Skin of body (tissue), 1 donor: ENCODE measurements at regions not wholly inside any gene's neighbourhood (a gene's known extent, or its start where the extent isn't known, plus 50 kb on each side); places are given as distances from the start of the nearest gene placed in this dataset.
"Not testable (repeated sequence)": the region's sequence is repeated elsewhere in the genome, so short reads cannot be mapped to it uniquely, and the experiment has no call there.

Source experiments
- DNase-seq: peaks from one replicate; lab custom pipeline; 2025; lab: John Stamatoyannopoulos, UW

GRCh38 chr3:14272959-14273560, 94.4 kb downstream of the LSM3 start:
- not testable (repeated sequence) for DNase-seq

DNA sequence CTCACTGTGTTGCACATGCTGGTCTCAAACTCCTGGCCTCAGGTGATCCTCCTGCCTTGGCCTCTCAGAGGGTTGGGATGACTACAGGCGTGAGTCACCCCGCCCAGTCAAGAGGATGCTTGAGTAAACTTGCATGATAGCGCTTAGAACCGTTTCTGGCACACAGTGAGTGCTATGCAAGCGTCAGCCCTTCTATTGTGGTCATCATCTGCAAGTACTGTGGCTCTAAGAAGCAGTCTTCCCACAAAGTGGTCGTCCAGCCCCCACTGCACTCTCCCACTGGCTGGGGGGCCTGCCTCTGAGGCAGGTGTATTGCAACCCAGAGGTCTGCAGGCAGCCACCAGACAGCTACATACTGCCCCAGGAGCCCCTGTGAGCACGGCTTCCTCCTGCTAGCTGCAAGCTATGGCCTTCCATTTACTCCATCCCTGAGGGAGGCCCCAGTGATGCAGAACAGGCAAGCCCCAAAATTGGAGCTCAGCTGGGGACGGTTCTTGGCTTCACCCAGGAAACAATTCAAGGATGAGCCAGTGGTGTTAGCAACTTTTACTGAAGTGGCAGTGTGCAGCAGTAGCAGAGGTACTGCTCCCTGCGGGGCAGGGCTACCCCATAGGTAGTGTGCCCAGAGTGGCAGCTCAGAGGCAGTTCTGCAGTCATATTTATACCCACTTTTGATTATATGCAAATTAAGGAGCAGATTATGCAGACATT, 95.4 kb downstream of the LSM3 start:
- DNase-seq = no peak

DNA sequence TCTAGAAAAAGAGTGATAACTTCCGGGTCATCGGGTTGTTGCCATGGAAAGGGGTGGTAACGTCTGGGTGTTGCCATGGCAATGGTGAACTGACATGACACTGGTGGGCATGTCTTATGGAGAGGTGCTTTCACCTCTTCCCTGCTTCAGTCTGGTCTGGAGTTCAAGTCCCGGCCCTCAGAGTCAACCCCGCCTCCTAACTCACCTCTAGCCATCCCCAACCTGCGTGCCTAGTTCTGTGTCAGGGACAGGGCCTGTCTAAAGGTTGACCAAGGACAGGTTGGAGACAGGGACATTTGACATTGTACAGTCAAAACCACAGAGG, 96.0 kb downstream of the LSM3 start:
- no peak for DNase-seq

- DNase-seq = no peak
Observed at GRCh38 chr3:14274999-14275961, 96.7 kb downstream of the LSM3 start.

DNA sequence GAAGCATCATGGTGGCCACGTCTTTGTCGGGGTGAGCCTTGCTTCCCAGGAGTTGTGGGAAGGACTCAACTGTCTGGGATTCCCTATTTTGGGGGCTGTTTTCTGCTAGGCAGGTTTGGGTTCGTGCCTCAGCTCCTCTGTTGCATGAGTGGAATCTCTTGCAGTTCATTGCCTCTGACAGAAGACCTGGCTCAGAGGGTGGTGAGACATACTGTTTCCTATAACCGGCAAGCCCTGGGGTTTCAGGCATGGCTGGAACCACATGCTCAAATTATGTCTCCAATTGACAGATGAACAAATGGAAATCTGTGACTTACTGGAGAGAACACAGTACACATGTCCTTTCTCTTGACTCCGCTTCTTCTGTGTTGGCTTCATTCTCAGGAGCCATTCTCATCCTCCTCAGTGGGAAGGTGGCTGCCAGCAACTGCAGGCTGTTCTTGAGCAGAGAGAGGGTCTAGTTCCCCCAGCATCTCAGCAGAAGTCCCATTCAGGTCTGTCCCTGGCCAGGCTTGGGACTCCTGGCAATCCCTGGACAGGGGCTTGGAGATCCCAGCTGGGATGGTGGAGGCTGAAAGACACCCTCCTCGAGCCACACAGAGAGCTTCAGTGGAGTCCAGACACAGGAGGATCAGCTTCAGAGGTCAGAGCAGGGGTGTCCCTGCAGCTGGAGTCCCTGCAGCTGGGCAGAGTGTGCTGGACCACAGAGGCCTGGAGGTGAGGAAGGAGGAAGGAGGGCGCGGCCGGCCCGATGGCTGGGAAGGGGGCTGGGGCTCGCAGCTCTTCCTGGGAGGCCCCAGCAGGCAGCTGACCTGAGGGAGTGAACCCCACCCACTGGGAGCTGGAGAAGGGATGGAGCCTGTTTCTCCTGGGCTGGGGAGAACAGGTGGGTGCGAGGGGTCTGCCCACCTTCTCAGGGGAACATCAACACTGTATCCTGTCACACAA, 97.6 kb downstream of the LSM3 start:
- no peak for DNase-seq

DNA sequence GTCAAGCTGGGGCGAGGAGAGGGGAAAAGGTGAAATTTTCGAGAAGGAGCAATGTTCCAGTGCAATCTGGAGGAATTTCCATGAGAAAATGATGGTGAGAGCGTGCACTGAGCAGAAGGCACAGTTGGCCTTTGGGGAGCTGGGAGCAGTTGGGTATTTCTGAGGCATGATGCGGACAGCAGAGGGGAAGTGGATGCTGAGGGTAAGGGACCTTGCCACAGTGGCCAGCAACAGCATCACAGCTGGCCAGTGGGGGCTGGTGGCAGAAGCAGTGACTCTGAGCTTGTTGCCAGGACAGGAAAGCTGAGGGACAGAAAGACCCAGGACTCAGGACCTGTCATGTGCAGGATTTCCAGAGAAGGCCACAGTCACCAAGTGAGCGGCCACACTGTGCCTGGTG, 98.9 kb downstream of the LSM3 start:
- no peak for DNase-seq

GRCh38 chr3:14278265-14278798, 99.7 kb downstream of the LSM3 start:
- DNase-seq = no peak

DNA sequence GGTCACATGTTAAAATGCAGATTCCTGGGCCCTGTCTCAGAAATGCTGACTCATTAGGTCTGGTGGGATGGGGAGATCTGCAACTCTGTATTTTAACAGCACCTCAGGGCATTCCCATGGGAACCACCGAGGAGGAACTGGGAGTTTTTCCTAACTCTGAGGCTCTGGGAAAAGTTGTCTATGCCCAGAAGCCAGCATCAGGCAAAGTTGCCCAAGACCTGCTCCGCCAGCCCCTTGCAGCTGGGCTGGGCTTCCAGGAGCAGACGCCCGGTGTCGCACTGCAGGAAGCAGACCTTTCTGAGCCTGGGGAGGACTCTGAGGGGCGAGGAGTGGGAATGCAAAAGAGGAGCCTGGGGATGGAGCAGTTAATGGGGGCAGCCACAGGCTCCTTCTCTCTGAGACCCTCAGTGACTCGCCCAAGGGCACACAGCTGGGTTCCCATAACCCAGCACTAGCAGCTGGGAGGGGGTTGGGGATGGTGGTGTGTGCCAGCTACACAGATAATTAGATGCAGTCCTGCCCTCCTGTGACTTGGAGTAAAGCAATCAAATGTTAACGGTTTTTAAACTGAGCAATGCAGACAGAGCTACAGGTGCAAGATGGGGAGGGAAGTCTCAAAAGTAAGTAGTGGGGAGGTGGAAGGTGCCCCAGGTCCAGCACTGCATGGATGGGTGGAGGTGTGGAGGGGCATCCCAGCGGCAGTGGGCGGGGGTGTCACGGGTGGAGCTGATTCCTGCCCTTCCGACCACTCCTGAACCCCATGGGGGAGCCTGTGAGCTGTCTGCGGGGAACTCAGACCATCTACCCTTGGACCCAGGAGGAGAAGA, 100.4 kb downstream of the LSM3 start:
- DNase-seq = no peak

DNA sequence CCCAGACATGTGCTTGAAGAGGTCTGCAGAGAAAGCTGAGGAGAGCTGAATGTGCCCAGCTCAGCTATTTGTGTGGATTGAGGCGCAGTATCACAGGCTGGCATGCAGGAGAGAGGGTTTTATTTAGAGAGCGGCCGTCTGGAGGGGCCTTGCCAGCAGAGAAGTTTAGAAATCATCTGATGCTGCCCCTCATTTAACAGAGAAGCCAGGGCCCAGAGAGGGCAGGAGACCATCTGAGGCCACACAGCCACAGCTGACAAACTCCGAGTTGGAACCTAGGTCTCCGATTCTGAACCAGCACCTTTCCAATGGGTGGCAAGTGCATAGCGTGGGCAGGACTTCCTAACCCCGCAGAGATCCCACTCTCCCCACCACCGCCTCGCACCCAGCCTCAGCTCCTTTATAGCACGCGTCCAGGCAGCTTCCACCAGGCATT, 101.0 kb downstream of the LSM3 start:
- no peak for DNase-seq

DNA sequence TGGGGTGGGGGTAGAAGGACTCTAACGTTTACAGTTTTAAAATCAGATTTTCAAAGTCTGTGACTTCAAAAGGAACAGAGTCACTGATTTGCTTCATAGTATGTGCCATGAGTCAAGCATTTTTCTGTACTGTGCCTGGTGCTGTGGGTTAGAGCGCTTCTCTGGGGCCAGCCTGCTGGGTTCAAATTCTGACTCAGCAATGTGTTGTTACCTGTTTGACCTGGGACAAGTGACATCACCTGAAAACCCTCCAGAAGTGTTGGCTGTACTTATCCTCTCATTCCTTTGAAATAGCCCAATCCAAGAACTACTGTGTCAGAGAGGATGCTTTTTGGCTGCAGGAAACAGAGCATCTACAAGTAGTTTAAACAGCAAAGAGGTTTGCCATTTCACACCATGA, 101.7 kb downstream of the LSM3 start:
- no peak for DNase-seq

GRCh38 chr3:14281053-14281452, 102.4 kb downstream of the LSM3 start:
- DNase-seq = no peak

DNA sequence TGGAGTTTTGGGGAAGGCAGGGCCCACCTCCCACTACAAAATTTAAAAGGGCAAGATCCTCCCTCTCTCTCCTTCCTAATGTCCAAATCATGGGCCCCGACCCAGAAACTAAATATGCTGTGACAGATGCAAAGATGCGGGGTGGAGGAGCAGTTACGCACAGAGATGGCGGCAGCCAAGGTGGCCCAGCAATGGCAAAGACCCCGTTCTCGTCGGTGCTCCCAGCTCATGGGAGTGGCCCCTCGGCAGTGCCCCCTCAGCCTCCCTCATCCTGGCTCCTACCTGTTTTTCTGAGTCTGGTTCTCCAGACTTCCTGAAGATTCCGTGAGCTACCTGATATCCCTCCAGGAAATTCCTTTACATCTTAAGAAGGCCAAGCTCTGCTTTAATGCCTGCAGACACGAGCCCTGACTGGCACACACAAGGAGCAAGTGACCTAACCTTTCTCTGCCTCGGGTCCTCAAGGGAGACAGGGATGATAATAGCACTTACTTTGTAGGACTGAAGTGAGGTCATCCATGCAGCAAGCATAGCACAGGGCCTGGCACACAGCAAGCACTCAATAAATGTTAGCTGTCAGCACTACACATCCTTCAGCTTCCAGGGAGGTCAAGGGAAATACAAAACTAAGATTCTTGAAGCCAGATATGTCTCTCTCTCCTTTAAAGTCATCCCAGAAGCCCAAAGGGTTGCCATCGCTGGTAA, 103.5 kb downstream of the LSM3 start:
- no peak for DNase-seq

- no peak for DNase-seq
Observed at GRCh38 chr3:14282706-14283075, 104.1 kb downstream of the LSM3 start.

DNA sequence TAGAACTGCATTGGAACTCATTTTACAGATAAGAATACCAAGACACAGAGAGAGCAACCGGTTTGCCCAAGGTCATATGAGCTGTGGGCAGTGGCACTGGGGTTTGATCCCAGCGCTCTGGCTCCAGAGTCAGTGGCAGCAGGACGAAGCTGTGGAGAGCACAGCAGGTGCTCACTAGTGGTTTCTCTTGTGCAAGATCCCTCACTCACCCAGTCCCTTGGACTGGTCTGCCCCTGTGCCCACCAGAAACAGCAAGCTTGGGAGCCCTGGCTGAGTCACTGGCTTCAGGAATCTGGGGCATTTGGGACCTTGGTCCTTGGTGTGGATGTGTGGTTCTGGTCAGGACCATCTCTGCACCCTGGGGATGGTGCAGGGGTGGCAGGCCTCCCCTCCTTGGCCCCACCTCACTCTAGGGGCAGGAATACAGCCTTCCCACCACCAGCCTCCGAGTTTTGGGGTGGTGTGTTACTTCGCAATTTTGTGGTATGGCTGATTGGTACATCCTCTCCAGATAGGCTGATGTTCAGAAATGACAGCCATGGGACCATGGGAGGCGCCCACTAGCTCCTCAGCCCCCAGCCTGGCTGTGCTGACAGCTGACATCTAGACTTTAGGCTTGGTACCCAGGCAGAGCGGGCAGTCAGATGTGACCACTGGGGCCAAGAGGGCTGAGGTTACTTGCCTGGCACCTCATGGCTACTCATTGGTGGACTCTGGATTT, 104.6 kb downstream of the LSM3 start:
- no peak for DNase-seq

- DNase-seq = peak; percentile 31
Observed at GRCh38 chr3:14283813-14284438, 105.3 kb downstream of the LSM3 start.

DNA sequence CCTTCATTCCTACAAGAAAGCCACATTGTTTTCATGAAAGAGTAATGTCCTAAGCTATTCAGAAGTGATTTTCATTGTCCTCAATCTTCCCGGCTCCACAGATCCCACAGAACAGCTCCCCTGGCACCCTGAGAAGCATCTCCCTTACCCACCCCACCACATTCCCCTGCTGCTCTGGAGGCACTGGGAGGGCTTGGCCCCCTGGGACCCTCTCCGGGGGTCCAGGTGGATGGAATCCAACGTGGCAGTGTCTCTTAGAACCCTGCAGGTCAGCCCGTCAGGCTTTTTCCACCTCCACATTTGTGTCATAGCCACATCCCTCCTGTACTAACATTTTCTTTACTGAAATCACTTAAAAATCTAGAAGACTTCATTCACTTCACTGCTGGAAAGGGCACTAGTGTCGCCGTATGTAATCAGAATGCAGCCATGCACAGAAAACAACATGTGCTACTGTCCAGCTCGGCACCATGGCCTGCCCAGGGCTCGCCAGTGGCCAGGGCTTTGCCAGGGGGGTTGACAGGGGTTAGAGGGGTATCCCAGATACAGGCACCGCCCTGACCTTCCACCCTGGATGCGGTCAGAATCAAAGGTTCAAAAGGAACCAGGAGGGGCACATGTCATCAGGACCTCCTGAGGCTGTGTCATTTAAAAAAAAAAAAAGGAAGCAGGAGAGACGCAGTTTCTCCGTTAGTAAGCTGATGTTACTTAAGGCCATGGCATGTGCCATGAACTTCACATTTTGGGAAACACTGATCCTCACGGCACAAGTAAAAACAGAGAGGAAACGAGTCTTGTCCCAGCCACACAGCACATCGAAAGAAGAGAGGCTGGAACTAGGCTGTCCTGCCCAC, 106.3 kb downstream of the LSM3 start:
- no peak for DNase-seq

DNA sequence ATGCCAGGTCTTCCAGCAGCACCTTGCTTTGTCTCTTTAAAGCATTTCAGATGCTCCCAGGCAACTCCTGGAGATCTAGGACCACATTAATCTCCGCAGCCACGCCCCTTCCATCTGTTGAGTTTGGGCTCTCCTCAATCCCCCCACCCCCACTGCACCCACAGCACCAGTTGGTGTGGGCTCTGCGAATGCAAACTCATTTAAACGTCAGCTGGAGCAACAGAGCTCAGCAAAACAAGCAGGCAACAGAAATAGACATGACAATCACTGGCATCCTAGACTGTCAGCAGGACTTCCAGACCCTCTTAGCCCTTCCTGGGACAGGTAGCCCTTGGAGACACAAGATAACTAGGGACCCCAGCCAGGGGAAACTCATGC, 106.9 kb downstream of the LSM3 start:
- DNase-seq = no peak
